DMS 273 (cell line): ENCODE measurements at regions not wholly inside any gene's neighbourhood (a gene's known extent, or its start where the extent isn't known, plus 50 kb on each side); places are given as distances from the start of the nearest gene placed in this dataset.
A peak's percentile ranks its signal among the peaks of the same experiment; 100 is the strongest.
"Not testable (repeated sequence)": the region's sequence is repeated elsewhere in the genome, so short reads cannot be mapped to it uniquely, and the experiment has no call there.

Source experiments
- DNase-seq: peaks from one replicate; lab custom pipeline; 2025; ENCODE audit not compliant: unreplicated experiment; lab: John Stamatoyannopoulos, UW

GRCh38 chr15:98548139-98548971 is 100.0 kb upstream of the IGF1R start:
- peak; percentile 56 for DNase-seq

GRCh38 chr15:98549003-98549402 is 99.3 kb upstream of the IGF1R start:
- DNase-seq, result no peak

DNA sequence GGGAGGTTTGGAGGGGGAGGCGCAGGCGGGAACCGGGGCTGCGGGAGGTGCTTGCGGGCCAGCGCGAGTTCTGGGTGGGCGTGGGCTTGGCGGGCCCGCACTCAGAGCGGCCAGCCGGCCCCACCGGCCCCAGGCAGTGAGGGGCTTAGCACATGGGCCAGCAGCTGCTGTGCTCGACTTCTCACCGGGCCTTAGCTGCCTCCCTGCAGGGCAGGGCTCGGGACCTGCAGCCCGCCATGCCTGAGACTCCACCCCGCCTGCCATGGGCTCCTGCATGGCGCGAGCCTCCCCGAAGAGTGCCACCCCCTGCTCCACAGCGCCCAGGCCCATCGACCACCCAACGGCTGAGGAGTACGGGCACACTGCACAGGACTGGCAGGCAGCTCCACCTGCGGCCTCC is 98.6 kb upstream of the IGF1R start:
- no peak for DNase-seq

GRCh38 chr15:98550363-98550762 is 98.0 kb upstream of the IGF1R start:
- DNase-seq, result not testable (repeated sequence)

- DNase-seq, result no peak
These were observed 96.3 kb upstream of the IGF1R start for GRCh38 chr15:98551936-98552562.

DNA sequence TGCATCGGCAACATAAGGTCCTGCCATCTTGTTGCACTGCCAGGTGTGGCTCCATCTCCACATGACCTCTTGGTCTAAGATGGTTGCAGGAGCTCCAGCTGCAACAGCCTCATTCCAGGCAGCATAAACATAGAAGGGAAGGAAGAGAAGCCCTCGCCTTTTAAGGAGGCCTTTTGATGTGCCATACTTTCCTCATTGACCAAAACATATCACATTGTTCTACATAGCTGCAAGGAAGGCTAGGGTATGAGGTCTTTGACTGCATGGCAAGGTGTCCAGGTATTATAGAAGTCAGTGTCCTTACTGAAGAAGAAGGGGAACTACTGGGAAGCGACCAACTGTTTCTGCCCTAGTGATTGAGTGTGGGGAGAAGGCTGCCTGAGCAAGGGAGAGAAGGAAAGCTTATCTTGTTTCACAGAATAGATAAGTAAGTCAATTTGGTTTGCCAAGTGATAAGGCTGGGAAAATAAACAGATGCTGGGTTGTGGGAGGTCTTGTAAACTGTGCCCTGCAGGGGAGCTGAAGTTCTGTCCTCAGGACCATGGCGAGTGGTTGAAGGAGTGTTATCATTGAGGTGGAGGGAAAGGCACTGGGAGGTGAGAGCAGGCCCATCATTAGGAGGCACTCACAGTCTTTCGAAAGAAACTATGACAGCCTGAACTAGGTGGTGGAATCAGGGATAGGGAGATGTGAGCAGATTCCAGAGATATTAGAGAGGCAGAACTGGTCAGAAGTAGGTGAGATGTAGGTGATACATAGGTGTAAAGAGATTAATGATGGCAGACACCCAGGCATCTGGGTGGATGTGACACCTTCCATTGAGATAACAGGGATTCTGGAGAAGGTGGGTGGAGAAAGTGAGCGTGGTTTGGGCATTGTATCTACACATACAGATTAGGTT is 93.8 kb upstream of the IGF1R start:
- DNase-seq, result no peak

- DNase-seq, result no peak
These were observed 93.2 kb upstream of the IGF1R start for GRCh38 chr15:98555173-98555515.

DNA sequence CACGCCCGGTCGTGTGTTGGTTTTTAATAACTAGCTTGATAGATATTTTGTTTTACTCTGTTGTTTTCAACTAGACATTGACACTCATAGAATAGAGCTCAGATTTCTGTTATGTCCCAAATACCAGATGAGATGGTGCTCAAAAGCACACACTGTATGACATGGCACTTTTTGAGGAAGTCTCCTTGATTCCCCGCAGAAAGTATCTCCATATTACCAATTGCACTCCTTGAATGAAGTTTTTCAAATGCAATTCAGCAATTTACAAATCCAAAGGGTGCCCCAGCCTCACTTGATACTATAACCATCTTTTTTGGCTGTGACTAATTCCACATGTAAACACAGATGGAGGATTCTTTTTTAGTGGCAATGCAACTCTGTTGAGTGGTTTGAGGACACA is 92.0 kb upstream of the IGF1R start:
- DNase-seq, result no peak

DNA sequence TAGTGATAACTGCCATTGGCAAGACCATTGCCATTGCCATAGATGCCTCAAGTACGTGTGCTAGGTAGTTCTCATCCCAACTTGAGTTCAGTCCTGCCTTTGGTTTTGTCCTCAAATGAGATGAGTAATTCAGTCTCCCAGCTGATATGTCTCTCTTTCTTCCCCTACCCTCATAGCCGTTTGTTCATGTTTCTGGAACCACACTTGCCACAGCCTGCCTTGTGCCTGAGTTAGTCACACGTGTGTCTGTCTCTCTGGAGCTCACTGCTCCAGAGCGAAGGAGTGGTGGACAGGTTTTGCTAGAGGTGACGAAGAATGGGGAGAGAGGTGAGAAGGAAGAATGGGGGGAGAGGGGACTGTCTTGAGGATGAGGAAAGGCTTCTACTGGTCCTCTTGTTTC is 88.0 kb upstream of the IGF1R start:
- no peak for DNase-seq

DNA sequence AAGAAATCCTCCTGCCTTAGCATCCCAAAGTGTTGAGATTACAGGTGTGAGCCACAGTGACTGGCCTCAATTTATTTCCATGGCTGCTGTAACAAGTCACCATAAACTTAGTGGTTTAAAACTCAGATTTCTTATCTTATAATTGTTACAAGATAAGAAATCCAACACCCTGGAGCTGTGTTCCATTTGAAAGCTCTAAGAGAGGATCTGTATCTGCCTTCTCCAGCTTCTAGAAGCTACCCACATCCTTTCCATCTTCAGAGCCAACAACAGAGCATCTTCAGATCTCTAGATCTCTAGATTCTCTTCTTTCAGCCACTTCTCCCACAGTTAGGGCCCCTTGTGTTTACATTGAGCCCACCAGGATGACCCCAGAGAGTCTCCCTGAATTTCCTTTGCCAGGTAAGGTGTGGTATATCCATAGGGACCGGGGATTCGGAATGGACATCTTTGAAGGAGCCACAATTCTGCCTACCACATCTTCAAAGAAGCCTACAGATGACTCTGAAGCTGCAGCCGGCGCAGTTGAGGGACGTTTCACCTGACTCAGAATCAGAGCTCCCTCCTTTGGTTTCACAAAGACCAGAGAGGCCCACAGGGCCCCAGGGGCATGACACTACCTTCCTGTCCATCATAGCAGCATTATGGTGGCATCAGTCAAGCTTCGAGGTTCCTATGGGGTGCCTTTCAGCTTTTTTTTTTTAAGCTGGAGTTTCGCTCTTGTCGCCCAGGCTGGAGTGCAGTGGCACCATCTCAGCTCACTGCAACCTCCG is 87.0 kb upstream of the IGF1R start:
- no peak for DNase-seq

DNA sequence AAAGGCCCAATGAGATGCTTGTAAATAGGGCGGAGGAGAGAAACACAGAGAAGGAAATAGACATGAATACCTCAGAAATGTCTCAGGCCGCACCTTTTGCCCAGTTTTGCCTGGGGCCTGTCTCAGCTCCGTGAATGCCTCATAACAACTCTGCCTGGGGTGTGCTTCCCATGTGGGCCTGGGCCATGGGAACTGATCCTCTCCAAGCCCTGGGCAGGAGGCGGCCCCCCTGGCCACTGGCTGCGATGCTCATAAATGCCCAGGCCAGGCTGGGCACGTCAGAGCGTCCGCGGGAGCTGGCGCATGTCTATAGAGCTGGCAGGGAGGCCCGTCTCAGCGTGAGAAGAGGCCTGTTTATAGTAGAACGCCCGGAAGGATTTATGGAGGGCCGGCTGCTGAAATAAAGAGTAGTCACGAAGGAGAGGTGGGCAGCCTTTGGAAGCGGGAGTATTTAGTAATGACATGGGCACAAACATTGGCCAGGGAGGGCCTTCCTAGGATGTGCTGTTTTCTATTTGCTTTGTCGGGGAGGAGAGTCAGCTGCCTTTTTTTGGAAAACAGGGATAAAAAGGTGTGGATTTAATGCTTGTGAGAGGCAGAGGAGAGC is 85.9 kb upstream of the IGF1R start:
- DNase-seq, result no peak

- DNase-seq, result no peak
These were observed 82.8 kb upstream of the IGF1R start for GRCh38 chr15:98565566-98565965.

DNA sequence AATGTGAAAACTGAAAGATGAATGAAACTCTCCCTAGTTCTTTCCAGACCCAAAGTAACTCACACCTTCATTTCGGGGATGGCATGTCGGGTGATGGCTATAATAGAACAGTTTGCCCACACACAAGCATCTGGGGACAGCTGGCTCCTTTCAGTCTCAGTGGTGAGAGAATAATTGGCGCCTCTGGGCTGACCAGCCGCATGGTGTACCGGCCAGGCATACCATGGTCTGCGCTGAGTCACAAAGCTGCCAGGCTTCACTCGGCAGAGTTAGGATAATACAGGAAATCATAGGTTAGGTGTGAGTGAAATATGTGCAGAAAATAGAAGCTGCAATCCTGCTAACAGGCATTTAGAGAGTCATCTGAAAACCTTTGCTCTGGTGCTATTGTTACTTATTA is 80.4 kb upstream of the IGF1R start:
- DNase-seq, result no peak

DNA sequence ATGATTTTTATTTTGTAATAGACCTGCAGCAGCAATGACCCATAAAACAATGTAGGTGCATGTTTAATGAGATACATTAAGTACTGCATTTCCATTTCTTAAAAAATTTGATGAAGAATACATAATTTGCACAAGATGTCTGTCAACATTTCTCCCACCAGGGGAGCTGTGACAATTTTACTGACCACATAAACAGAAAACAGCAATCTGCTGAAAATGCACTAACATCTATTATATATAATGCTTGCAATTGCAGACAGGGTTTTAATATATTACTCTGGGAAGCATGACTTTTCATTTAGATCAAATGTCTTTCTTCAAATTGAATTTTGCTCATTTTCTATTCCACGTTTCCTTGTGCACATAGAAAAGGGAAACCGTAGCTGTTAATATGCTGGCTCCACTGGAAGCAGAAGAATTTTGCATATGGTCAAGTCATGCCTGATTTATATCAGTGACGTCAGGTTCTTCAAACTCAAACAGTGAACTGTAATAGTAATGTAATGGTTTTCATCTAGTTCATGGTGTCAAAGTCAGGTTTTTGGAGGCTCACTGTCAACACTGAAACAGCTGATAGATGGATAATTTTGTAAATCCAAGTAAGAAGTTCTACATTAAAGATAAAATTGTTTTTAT is 79.8 kb upstream of the IGF1R start:
- DNase-seq, result no peak

- DNase-seq, result no peak
These were observed 78.2 kb upstream of the IGF1R start for GRCh38 chr15:98570119-98570518.

DNA sequence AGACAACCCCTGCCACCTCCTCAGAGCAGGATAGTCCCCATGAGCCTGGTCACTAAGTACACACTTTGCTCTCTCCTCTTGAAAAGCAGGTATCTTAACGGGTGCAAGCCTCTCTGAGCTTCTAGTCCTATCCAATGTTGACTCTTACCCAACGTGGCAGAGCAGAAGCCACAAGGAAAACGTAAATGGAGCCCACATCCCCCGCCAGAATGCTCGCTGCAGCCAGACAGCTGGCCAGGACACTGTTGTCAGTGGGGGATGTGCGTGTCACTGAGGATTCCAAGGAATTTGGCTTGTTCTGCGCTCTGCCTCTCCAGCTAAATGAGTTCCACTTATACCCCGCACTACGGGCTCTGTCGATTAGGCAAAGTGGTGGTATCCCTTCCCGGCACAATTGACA is 67.8 kb upstream of the IGF1R start:
- DNase-seq, result no peak

DNA sequence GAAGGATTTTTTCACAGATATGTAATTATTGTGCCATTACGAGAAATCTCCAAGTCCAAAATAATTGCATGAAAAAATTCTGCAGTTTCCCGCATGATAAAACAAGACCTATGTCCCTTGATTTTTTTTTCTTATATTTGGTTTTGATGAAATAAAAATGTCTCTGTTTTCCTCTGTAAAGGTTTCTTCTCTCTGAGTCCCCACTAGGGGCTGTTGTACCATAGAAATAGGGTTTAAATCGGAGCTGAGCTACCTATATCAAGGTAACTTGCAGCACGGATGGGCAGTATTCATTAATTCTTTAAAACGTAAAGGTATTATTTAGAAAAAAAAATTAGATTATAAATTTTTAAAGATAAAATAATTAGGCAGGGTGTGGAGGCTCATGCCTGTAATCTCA is 66.6 kb upstream of the IGF1R start:
- no peak for DNase-seq

DNA sequence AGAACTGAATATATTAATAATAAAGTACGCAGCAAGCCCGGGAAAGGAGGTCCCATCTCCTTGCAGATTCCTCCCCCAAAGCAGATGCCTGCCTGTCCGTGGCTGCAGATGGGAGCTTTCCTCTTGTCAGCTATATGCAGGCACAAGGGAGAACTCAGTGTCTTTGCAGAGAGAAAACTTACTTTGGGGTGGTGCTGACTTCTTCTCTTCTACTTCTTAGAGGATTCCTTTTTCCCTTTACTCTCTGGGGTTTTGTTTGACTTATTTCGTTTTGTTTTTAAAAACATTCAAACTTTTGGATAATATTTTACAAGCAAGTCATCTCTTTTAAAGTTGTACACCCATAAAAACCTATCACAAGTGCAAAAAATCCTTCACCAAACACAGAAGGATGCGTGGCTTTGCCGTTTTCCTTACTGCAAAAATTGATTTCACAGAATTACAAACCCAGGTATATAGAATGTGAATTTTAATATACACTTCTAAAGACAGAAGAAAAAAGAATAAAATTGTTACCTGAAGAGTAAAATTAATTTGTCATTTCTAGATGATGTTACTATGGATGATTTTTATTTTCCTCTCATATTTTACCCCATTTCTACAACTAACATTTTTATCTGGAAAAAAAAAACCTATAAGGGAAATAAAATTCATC is 65.3 kb upstream of the IGF1R start:
- DNase-seq, result no peak

GRCh38 chr15:98583771-98584430 is 64.4 kb upstream of the IGF1R start:
- no peak for DNase-seq
